ENCODE measurements at regions not wholly inside any gene's neighbourhood (a gene's known extent, or its start where the extent isn't known, plus 50 kb on each side); places are given as distances from the start of the nearest gene placed in this dataset.

DNA sequence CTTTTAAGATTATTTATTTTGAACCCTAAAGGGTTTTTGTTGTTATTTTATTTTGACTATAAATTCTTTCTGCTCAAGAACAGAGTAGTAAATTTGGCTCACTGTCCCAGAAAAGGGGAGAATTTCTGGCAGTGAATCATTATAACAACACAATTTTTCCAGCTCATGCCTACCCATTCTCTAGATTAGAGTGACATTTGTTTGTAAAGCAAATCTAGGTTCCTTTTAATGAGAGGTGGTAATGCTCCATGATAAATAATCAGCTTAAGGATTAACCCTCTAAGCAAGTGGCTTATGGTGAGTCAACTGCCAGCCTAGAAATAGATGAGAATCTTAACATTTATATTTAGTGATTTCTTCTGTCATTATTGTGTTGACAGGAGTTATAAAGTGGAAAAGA lies 409.2 kb downstream of the NFIB start:
- intact Hi-C loops (cut with micrococcal nuclease; ENCODE audit: unreplicated experiment), result no loop called here
- Histone ChIP-seq H3K4me1 (ENCODE audit: insufficient read depth, low read length, poor library complexity, severe bottlenecking) (peaks cover 9% of the 10 kb centered on the region), H3K4me3 (ENCODE audit: low read depth, low read length, poor library complexity, severe bottlenecking) (no peak overlapping the region), H3K27ac (ENCODE audit: low read depth, low read length, poor library complexity, severe bottlenecking) (no peak overlapping the region), H3K36me3 (ENCODE audit: insufficient read depth, low read length, poor library complexity, severe bottlenecking) (no peaks in the 10 kb centered on the region), H3K27me3 (replicated peaks; ENCODE audit: insufficient read depth, low read depth, low read length, poor library complexity) (no peaks in the 10 kb centered on the region), H3K9me3 (ENCODE audit: low read depth, low read length, poor library complexity, severe bottlenecking) (peaks cover 5% of the 10 kb centered on the region)
- ChIA-PET CTCF (no interaction called here), POLR2A (ENCODE audit: low non-redundant PET) (no interaction called here)
- TF ChIP-seq, protein P1, sequence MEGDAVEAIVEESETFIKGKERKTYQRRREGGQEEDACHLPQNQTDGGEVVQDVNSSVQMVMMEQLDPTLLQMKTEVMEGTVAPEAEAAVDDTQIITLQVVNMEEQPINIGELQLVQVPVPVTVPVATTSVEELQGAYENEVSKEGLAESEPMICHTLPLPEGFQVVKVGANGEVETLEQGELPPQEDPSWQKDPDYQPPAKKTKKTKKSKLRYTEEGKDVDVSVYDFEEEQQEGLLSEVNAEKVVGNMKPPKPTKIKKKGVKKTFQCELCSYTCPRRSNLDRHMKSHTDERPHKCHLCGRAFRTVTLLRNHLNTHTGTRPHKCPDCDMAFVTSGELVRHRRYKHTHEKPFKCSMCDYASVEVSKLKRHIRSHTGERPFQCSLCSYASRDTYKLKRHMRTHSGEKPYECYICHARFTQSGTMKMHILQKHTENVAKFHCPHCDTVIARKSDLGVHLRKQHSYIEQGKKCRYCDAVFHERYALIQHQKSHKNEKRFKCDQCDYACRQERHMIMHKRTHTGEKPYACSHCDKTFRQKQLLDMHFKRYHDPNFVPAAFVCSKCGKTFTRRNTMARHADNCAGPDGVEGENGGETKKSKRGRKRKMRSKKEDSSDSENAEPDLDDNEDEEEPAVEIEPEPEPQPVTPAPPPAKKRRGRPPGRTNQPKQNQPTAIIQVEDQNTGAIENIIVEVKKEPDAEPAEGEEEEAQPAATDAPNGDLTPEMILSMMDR (conservative IDR thresholded peaks at IDR 0.05; ENCODE audit: low read depth, low read length), result no peak
- no peak for TF ChIP-seq EZH2 (IDR thresholded peaks at IDR 0.05; ENCODE audit: borderline replicate concordance, low read depth, low read length, poor library complexity, severe bottlenecking)
- no peak for DNase-seq (ENCODE audit: low spot score)
- BruUV-seq (replicated peaks), result no TSS peak

DNA sequence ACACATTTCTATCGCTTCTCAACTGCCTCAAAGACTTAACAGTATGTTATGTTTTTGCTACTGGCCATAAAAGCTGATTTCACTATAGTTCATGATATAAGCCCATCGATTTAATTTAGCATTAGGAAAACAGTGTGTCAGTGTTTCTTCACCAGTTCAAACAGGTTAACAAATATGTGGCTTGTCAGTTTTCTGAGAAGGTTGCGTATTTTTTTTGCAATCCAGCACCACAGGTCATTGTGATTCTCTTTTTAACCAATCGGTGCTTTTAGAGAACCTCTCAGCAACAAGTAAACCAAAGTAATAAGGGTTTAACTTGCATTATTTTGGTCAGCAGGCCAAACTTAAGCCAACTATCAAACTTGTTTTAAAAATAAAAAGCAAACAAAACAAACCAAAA lies 409.6 kb downstream of the NFIB start:
- TF ChIP-seq EZH2 (IDR thresholded peaks at IDR 0.05; ENCODE audit: borderline replicate concordance, low read depth, low read length, poor library complexity, severe bottlenecking), result no peak
- TF ChIP-seq, protein P1 (conservative IDR thresholded peaks at IDR 0.05; ENCODE audit: low read depth, low read length), result no peak
- ChIA-PET CTCF (no interaction called here), POLR2A (ENCODE audit: low non-redundant PET) (no interaction called here)
- H3K36me3 ChIP-seq (ENCODE audit: insufficient read depth, low read length, poor library complexity, severe bottlenecking), result no peaks in the 10 kb centered on the region
- intact Hi-C loops (cut with micrococcal nuclease; ENCODE audit: unreplicated experiment), result no loop called here
- H3K27me3 ChIP-seq (replicated peaks; ENCODE audit: insufficient read depth, low read depth, low read length, poor library complexity), result no peaks in the 10 kb centered on the region
- no peak overlapping the region for H3K4me3 ChIP-seq (ENCODE audit: low read depth, low read length, poor library complexity, severe bottlenecking)
- no peak overlapping the region for H3K27ac ChIP-seq (ENCODE audit: low read depth, low read length, poor library complexity, severe bottlenecking)
- H3K9me3 ChIP-seq (ENCODE audit: low read depth, low read length, poor library complexity, severe bottlenecking), result peaks cover 5% of the 10 kb centered on the region
- DNase-seq (ENCODE audit: low spot score), result no peak
- H3K4me1 ChIP-seq (ENCODE audit: insufficient read depth, low read length, poor library complexity, severe bottlenecking), result peaks cover 13% of the 10 kb centered on the region
- no TSS peak for BruUV-seq (replicated peaks)

DNA sequence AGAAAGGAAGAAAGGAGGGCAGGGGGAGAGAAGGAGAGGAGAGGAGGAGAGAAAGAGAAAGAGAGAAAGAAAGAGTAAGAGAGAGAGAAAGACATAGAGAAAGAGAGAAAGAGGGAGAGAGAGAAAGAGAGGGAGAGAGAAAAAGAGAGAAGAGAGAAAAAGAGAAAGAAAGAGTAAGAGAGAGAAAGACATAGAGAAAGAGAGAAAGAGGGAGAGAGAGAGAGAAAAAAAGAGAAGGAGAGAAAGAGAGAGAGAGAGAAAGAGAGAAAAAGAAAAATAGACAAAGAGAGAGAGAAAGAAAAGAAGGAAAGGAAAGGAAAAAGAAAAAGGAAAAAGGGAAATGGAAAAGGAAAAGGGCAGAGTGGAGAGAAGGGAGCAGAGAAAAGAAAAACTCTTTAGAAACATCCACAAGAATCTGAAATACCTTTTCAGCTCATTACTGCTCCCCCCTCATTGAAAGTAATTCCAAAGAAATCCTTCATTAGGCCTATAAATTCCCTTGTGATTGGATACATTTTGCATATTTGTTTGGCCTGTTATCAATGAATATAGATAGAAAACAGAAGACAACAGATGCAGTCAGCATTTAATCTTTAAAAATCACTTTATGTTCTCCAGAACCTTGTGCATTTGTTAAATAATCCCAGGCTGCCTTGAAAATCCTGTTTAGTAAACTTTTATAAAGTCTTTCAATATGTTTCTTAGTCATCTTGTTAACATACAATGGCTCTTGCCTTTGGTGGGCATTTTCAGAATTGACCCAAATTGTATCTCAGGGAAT lies 411.5 kb downstream of the NFIB start:
- H3K4me1 ChIP-seq (ENCODE audit: insufficient read depth, low read length, poor library complexity, severe bottlenecking), result peaks cover 19% of the 10 kb centered on the region

More for the DNA sequence above, 411.5 kb downstream of the NFIB start:
- Histone ChIP-seq H3K4me3 (ENCODE audit: low read depth, low read length, poor library complexity, severe bottlenecking) (no peak overlapping the region), H3K27ac (ENCODE audit: low read depth, low read length, poor library complexity, severe bottlenecking) (no peak overlapping the region), H3K27me3 (replicated peaks; ENCODE audit: insufficient read depth, low read depth, low read length, poor library complexity) (no peaks in the 10 kb centered on the region), H3K9me3 (ENCODE audit: low read depth, low read length, poor library complexity, severe bottlenecking) (peaks cover 5% of the 10 kb centered on the region), H3K36me3 (ENCODE audit: insufficient read depth, low read length, poor library complexity, severe bottlenecking) (no peaks in the 10 kb centered on the region)
- CTCF ChIA-PET, result no interaction called here
- TF ChIP-seq EZH2 (IDR thresholded peaks at IDR 0.05; ENCODE audit: borderline replicate concordance, low read depth, low read length, poor library complexity, severe bottlenecking), result no peak
- TF ChIP-seq, protein P1 (conservative IDR thresholded peaks at IDR 0.05; ENCODE audit: low read depth, low read length), result no peak
- POLR2A ChIA-PET (ENCODE audit: low non-redundant PET), result no interaction called here
- no peak for DNase-seq (ENCODE audit: low spot score)
- BruUV-seq (replicated peaks), result no TSS peak
- intact Hi-C loops (cut with micrococcal nuclease; ENCODE audit: unreplicated experiment), result no loop called here

Data from A673 (cell line).